GM18517 (cell line): ENCODE measurements at regions not wholly inside any gene's neighbourhood (a gene's known extent, or its start where the extent isn't known, plus 50 kb on each side); places are given as distances from the start of the nearest gene placed in this dataset.
"Not testable (repeated sequence)": the region's sequence is repeated elsewhere in the genome, so short reads cannot be mapped to it uniquely, and the experiment has no call there.

Experiments used
- ATAC-seq: cut with Tn5 transposase; IDR thresholded peaks from one replicate; pipeline ENCODE4 v1.9.1; 2021; ENCODE audit warnings: mild to moderate bottlenecking, moderate library complexity; ENCODE audit not compliant: unreplicated experiment

GRCh38 chr1:181170194-181170593 is 81.7 kb downstream of the IER5 start:
- ATAC-seq, result no peak

- no peak for ATAC-seq
Observed at GRCh38 chr1:181172082-181172481, 83.6 kb downstream of the IER5 start.

- ATAC-seq, result no peak
Observed at GRCh38 chr1:181173761-181174447, 85.4 kb downstream of the IER5 start.

- ATAC-seq, result no peak
Observed at GRCh38 chr1:181174861-181175260, 86.4 kb downstream of the IER5 start.

- no peak for ATAC-seq
Observed at GRCh38 chr1:181175356-181175910, 86.9 kb downstream of the IER5 start.

GRCh38 chr1:181175955-181176354 is 87.5 kb downstream of the IER5 start:
- ATAC-seq, result no peak

GRCh38 chr1:181178241-181178879 is 89.9 kb downstream of the IER5 start:
- no peak for ATAC-seq

GRCh38 chr1:181179279-181179986 is 90.9 kb downstream of the IER5 start:
- ATAC-seq, result no peak

- no peak for ATAC-seq
Observed at GRCh38 chr1:181179987-181180365, 91.5 kb downstream of the IER5 start.

- no peak for ATAC-seq
Observed at GRCh38 chr1:181180407-181181031, 92.0 kb downstream of the IER5 start.

- ATAC-seq, result no peak
Observed at GRCh38 chr1:181181792-181182585, 93.5 kb downstream of the IER5 start.

- ATAC-seq, result no peak
Observed at GRCh38 chr1:181184621-181185020, 96.1 kb downstream of the IER5 start.

GRCh38 chr1:181185461-181185860 is 97.0 kb downstream of the IER5 start:
- ATAC-seq, result no peak

- not testable (repeated sequence) for ATAC-seq
Observed at GRCh38 chr1:181186133-181186532, 97.6 kb downstream of the IER5 start.

- no peak for ATAC-seq
Observed at GRCh38 chr1:181187337-181188126, 99.0 kb downstream of the IER5 start.

GRCh38 chr1:181189245-181189644 is 100.7 kb downstream of the IER5 start:
- ATAC-seq, result no peak

- ATAC-seq, result no peak
Observed at GRCh38 chr1:181189691-181190363, 101.3 kb downstream of the IER5 start.

- no peak for ATAC-seq
Observed at GRCh38 chr1:181190364-181191035, 102.0 kb downstream of the IER5 start.
